Activated CD4-positive, alpha-beta T cell treated with anti-CD3 and anti-CD28 coated beads, Interleukin-2, amount 50 U/mL, for 16 hours (primary cell): ENCODE measurements at regions not wholly inside any gene's neighbourhood (a gene's known extent, or its start where the extent isn't known, plus 50 kb on each side); places are given as distances from the start of the nearest gene placed in this dataset.
"Not testable (repeated sequence)": the region's sequence is repeated elsewhere in the genome, so short reads cannot be mapped to it uniquely, and the experiment has no call there.

ENCODE experiments used
- DNase-seq: peaks from one replicate; pipeline ENCODE4 v3.0.0-alpha.2; 2020

GRCh38 chr10:113501031-113501430, 51.8 kb upstream of the HABP2 start:
- DNase-seq, result not testable (repeated sequence)
